ENCODE measurements at regions not wholly inside any gene's neighbourhood (a gene's known extent, or its start where the extent isn't known, plus 50 kb on each side); places are given as distances from the start of the nearest gene placed in this dataset.

GRCh38 chr2:46831869-46832265, 83.7 kb downstream of the MCFD2 start:
- H3K36me3 ChIP-seq (ENCODE audit: control insufficient read depth in 1 of 2, insufficient read depth in 2 of 2, low read length in 2 of 2) = no peaks in the 10 kb centered on the region
- no peaks in the 10 kb centered on the region for H3K9me3 ChIP-seq (ENCODE audit: control insufficient read depth in 1 of 2, insufficient read depth in 1 of 2, low read depth in 1 of 2, low read length in 2 of 2)
- no peak overlapping the region for H3K4me2 ChIP-seq (ENCODE audit: low read length)
- no TSS peak for BruUV-seq (replicated peaks)
- DNase-seq (ENCODE audit: low read depth, low spot score) = no peak
- intact Hi-C loops (cut with micrococcal nuclease) = no loop called here
- H3K9me2 ChIP-seq (ENCODE audit: insufficient read depth) = no peaks in the 10 kb centered on the region
- H3K79me2 ChIP-seq (ENCODE audit: insufficient read depth, low read length) = no peaks in the 10 kb centered on the region
- H3K9ac ChIP-seq (ENCODE audit: low read length) = no peak overlapping the region
- H4K20me1 ChIP-seq (ENCODE audit: insufficient read depth) = no peaks in the 10 kb centered on the region
- ChIA-PET POLR2A (no interaction called here), CTCF (no interaction called here), RAD21 (ENCODE audit: low non-redundant PET in 1 of 2, low total read pairs in 2 of 2, uncharacterized antibody in 2 of 2, unreplicated experiment in 2 of 2) (no interaction called here)
- TF ChIP-seq SRF (IDR thresholded peaks at IDR 0.05; ENCODE audit: low read depth) (no peak), EZH2 (IDR thresholded peaks at IDR 0.05) (no peak), REST (IDR thresholded peaks at IDR 0.05; ENCODE audit: low read depth) (no peak), CEBPB (IDR thresholded peaks at IDR 0.05; ENCODE audit: low read depth) (no peak), JUND (IDR thresholded peaks at IDR 0.05) (no peak)
- no peak overlapping the region for H2AFZ ChIP-seq (ENCODE audit: low read depth, low read length, poor library complexity, severe bottlenecking)
- H3K4me3 ChIP-seq (replicated peaks in 1 of 2; ENCODE audit: low read depth in 1 of 2, low read length in 2 of 2) = no peak overlapping the region
- no peak for ATAC-seq
- no peaks in the 10 kb centered on the region for H3K27me3 ChIP-seq (ENCODE audit: insufficient read depth, low read length)
- H3K27ac ChIP-seq (ENCODE audit: low read depth, low read length) = no peak overlapping the region
- peaks cover 0 to 10% of the 10 kb centered on the region in 2 experiments; a peak in 2 of 4 replicates for H3K4me1 ChIP-seq (ENCODE audit: control insufficient read depth in 1 of 2, insufficient read depth in 2 of 2, low read length in 2 of 2)

- intact Hi-C loops (cut with micrococcal nuclease) = no loop called here
- RAD21 ChIA-PET (ENCODE audit: low non-redundant PET in 1 of 2, low total read pairs in 2 of 2, uncharacterized antibody in 2 of 2, unreplicated experiment in 2 of 2) = no interaction called here
- H3K9me3 ChIP-seq (ENCODE audit: control insufficient read depth in 1 of 2, insufficient read depth in 1 of 2, low read depth in 1 of 2, low read length in 2 of 2) = no peaks in the 10 kb centered on the region
- POLR2A ChIA-PET = no interaction called here
- no peaks in the 10 kb centered on the region for H3K27me3 ChIP-seq (ENCODE audit: insufficient read depth, low read length)
- H4K20me1 ChIP-seq (ENCODE audit: insufficient read depth) = no peaks in the 10 kb centered on the region
- no peak for DNase-seq (ENCODE audit: low read depth, low spot score)
- BruUV-seq (replicated peaks) = no TSS peak
- no peak overlapping the region for H3K9ac ChIP-seq (ENCODE audit: low read length)
- H3K79me2 ChIP-seq (ENCODE audit: insufficient read depth, low read length) = no peaks in the 10 kb centered on the region
- TF ChIP-seq ZNF274 (IDR thresholded peaks at IDR 0.05; ENCODE audit: low read depth, low read length) (no peak), FOSL1 (IDR thresholded peaks at IDR 0.05; ENCODE audit: low read depth) (no peak), EZH2phosphoT487 (IDR thresholded peaks at IDR 0.05; ENCODE audit: borderline replicate concordance) (no peak), POLR2A (IDR thresholded peaks at IDR 0.05; ENCODE audit: borderline replicate concordance, extremely low read depth, insufficient read depth, insufficient read length) (no peak), EZH2 (IDR thresholded peaks at IDR 0.05) (no peak), SRF (IDR thresholded peaks at IDR 0.05; ENCODE audit: low read depth) (no peak), TCF7L2 (IDR thresholded peaks at IDR 0.05; ENCODE audit: borderline replicate concordance, extremely low read depth, insufficient read depth, insufficient read length) (no peak), YY1 (IDR thresholded peaks at IDR 0.05; ENCODE audit: extremely low read depth, insufficient replicate concordance, low read depth, low read length) (no peak), ZBTB33 (IDR thresholded peaks at IDR 0.05; ENCODE audit: extremely low read depth, insufficient replicate concordance, low read length) (no peak), EGR1 (IDR thresholded peaks at IDR 0.05; ENCODE audit: low read depth) (no peak), ATF3 (IDR thresholded peaks at IDR 0.05) (no peak)
- H3K4me3 ChIP-seq (replicated peaks in 1 of 2; ENCODE audit: low read depth in 1 of 2, low read length in 2 of 2) = no peak overlapping the region
- H3K27ac ChIP-seq (ENCODE audit: low read depth, low read length) = no peak overlapping the region
- H3K36me3 ChIP-seq (ENCODE audit: control insufficient read depth in 1 of 2, insufficient read depth in 2 of 2, low read length in 2 of 2) = no peaks in the 10 kb centered on the region
- H3K4me2 ChIP-seq (ENCODE audit: low read length) = no peak overlapping the region
- H3K4me1 ChIP-seq (ENCODE audit: control insufficient read depth in 1 of 2, insufficient read depth in 2 of 2, low read length in 2 of 2) = peaks cover 0 to 7% of the 10 kb centered on the region in 2 experiments; a peak in 2 of 4 replicates
- ATAC-seq = no peak
- CTCF ChIA-PET = no interaction called here
- H3K9me2 ChIP-seq (ENCODE audit: insufficient read depth) = no peaks in the 10 kb centered on the region
- H2AFZ ChIP-seq (ENCODE audit: low read depth, low read length, poor library complexity, severe bottlenecking) = no peak overlapping the region
These were observed 84.3 kb downstream of the MCFD2 start for GRCh38 chr2:46831051-46831868.
